ENCODE measurements at regions not wholly inside any gene's neighbourhood (a gene's known extent, or its start where the extent isn't known, plus 50 kb on each side); places are given as distances from the start of the nearest gene placed in this dataset.
A peak's percentile ranks its signal among the peaks of the same experiment; 100 is the strongest.

DNA sequence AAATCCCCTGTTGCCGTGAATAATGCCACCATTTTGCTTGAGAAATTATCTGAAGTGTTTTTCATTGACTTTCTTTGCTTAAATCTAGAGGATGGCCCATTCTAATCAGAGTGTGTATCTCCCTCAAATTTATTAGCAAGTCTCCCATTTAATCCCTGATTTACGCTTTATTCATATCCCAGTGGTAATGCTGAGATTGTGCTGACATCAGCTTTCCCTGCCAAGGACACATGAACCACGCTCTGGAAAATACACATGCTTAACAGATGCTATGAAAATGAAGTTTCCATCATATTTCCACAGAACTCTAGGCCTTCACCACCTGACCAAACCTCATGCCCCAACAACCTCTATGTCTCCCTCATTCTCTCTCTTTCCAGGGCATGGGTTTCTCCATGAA lies 545.4 kb downstream of the TUSC7 start:
- no peak for DNase-seq (ENCODE audit: low spot score)

DNA sequence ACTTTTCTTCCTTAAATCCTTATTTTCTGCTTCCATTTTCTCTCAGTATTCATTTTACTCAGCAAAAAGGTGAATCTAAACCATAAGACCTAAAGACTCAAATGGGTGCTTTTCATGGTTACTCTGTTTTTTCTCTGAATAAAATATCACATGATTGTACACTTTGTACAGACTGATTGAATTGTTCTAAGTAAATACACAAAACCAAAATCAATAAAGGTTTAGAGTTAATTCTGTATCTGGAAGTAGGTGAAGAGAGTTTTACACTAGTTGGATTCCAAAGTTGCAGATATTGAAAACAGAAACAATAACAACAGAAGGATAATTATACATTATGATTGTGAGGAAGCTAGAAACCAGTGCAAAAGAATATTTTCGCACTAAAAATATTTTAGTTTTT lies 546.2 kb downstream of the TUSC7 start:
- DNase-seq (ENCODE audit: low spot score): no peak

DNA sequence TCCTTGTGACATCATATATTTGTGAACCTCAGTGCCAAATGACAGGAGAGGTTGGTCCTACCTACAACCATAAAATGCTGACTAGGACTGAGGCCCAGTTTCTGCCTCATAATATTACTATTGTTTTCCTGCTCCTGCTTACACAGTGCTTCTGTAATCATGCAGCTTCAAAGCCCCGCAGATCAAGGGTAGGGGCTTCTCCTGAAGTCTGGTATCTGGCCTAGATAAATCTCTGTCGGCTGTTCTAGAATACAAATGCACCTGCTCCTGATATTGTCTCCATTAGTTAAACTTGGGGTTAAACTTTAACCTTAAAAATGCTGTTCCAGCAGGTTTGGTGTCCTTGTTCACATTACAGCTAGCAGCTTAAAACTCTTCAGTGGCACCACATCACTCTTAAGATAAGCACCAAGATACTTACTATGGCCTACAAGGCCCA lies 552.4 kb downstream of the TUSC7 start:
- DNase-seq (ENCODE audit: low spot score): no peak

DNA sequence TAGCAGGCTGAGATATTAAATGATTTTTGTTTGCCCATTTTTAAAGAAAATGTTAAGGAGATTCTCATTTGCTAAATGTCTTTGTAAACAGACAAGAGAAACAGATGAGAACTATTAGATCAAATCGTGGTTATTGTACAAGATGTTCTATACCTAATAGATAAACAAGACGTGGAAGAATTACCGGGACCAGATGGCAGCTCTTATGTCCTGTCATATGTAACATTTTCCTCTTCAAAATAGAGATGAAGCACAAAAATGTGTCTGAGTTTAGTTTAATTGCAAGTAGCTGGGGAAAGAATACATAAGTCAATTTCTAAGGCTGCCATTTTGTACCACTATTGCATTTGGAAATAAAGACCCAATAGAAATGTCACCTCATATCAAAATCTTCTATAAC lies 553.7 kb downstream of the TUSC7 start:
- no peak for DNase-seq (ENCODE audit: low spot score)

DNA sequence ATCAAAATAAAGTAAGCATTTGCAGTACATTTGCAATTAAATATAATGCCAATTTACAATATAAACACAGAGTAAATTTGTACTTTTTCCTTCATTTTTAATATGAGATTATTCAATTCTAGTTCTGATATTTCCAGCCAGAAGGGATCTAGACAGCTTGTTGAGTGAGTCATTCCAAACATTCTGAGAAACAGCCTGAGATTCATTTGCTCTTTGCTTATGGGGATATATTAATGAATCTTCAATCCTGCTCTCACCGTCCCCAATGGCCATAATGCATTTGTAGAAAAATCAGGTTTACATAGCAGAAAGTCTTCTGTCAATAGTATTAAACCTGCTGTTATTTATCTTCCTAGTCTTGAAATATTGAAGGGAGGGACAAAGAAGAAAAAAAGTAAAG lies 554.2 kb downstream of the TUSC7 start:
- DNase-seq (ENCODE audit: low spot score): no peak

DNA sequence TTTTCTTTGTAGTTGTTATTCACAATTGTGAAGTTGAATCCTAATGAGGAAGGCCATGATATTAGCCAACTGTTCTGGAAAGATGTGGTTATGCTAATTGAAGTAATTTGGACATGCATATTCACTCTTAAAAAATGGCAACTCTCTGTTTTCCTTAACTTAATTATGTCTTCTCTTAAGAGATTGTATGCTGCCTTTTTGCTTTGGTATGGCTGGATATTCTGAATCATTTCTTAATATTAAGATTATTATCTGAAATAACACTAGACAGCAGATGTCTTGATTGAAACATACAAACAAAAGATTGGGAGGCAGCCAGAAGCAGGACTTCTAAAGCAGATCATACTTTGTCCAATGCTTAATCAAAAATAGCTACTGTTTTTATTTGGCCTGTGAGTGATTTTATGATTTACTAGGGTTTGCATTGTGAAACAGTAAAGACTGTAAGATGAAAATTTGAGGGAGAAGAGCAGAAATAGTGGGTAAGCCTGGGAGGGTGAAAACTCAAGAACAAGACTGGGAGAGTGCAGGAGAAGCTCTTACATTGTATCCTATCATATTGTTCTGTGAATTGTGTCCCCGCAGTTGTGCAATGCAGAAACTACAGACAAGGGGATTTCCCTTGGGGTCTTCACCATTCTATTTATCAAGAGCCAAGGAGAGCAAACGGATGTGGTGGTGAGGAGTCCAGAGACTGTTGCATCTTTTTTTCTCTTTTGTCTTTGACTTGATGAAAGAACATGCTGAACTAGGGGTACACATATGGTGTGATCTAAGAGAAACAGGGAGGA lies 554.8 kb downstream of the TUSC7 start:
- no peak for DNase-seq (ENCODE audit: low spot score)

DNA sequence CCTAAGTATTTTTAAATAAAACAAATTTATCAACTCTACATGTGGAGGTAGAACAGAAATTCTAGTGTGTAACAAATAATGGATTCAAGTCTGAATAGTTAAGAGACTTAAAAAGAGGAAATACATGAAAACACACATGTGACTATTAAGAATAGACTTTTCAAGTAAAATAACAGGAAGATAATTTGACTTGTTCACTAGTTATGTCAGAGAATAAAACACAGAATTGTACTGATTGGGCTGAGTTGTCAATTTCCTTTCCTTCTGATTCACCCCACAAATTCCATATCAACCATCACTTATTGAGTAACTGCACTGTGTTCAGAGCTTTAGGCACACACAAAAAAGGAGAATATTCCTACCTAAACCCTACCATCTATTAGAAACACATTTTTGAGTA lies 557.2 kb downstream of the TUSC7 start:
- no peak for DNase-seq (ENCODE audit: low spot score)

DNA sequence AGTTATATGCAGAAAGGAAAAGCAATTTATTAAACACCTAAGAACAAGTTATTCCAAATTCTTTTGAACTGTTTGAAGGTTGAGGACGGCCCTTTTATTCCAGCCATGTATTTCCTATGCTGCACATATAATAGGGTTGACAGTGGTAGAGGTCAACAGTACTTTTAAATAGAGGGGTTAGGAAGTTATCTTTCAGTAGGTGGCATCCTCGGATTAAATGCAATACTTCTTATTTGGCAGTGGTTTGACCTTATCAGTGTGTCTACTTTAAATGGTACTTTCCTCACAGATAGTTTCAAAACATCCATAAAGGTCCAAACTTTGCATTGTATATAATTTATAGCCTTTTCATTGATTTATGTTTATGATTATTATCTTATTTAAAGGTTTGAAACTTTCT lies 558.7 kb downstream of the TUSC7 start:
- DNase-seq (ENCODE audit: low spot score): no peak

DNA sequence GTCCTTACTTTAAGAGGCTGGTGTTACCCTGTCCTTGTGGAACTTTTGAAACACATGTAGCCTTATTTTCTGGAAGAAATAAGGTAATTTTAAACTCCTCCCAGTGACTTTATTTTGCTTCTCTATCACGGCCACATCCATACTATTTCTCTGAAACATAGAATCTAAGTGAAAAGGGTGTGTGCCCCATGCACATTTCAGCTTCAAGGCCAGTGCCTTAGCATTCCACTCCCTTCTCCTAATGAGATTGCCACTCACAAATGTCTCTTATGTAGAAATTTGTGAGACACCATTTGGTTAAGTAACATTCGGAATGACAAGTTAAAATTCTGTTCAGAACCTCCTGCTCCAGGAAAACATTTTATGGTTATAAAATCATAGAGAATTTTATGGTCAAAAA lies 562.7 kb downstream of the TUSC7 start:
- DNase-seq (ENCODE audit: low spot score): no peak

DNA sequence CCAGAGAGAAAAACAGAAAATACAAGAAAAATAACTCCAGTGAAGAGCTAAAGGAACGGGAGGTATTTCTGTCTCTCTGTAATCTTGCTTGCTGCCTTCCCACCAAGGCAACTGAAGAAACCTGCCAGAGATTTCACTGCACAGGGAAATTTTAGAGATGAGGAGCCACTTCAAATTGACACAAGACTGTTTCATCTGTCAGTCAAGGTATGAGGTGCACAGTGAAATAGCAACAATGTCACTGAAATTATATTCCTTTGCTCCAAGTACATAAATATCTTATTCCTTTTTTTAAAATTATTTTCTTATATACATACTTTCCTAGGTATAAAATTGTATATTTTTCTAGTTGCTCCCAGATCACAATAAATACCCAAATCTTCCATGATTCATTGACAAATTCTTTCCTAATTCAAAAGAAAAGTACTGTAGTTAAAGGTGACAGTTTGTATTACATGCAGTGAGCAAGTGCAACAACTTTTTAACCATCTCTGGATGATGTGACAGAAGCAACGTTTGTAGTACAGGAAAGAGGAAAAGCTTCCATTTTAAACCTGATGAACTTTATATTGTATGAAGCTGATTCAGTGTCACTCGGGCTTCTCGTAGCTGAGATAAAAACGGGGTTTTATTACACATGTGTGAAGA lies 563.4 kb downstream of the TUSC7 start:
- no peak for DNase-seq (ENCODE audit: low spot score)

DNA sequence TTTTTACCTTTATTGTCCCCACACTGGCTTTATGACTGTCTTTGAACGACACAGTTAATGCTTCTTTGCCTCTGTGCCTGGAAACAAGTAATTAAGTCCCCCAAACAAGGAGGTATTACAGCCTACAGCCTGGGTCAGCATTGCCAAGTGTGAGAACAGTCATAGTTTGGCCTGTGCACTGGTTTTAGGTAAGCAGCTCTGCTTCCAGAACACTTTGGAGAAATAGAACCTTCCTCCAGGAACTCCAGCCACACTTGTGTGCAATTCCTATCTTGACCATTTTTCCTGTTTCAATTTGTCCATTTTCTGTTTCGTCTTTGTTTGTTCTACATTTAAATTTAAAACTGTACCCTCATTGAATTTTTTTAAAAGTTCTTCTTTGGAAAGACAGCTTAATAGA lies 568.2 kb downstream of the TUSC7 start:
- DNase-seq (ENCODE audit: low spot score): no peak

DNA sequence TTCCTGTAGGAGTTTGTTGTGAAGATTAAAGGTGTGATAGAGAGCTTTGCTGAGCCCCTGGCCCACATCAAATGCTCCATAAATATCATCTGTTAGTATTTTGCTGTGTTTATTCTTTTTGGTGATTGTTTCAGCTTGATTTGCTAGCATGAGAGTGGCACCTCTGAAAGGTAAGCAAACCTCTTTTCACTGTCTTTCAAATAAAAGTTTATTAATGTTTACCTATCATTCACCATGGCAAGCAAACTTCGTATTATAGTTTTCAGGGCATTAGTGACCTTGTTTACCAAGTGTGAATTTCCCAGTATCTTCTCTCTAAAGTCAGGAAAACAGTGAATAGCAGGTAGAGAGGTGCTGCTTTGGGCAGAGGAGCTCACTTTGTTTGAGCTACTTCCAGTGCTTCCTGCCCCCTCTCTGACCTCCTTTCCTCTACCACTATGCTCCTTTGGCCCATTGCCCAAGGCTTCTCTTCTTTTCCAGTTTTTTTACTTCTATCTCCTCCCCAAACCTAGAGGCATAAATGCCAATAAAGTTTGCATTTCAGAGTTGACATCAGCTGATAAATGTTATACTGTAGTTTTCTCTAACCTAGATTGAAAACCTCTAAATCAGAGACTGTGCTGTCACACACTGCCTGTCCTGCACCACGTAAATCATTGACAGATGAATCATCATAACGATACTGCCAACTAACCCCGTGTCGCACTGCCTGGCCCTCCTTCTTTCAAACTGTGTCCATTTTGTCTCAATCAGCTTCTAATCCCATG lies 569.0 kb downstream of the TUSC7 start:
- DNase-seq (ENCODE audit: low spot score): peak; percentile 87

DNA sequence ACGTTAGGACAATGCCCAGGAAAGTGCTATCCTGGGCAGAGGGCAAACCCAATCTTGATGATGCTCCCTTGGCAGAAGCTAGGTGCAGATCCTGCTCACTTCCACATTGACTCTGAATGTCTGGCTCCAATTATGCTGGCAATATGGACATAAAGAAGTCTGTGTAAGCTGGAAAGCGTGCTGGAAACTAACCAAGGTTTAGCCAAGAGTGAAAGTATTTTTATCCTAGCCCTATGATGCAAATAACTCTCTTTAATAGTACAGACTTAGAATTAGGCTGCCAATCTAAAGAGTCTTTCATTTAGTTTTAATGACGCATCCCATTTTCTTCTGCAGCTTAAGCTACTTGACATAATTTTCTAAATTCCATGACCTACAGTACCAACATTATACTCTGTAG lies 571.8 kb downstream of the TUSC7 start:
- peak; percentile 83 for DNase-seq (ENCODE audit: low spot score)

DNA sequence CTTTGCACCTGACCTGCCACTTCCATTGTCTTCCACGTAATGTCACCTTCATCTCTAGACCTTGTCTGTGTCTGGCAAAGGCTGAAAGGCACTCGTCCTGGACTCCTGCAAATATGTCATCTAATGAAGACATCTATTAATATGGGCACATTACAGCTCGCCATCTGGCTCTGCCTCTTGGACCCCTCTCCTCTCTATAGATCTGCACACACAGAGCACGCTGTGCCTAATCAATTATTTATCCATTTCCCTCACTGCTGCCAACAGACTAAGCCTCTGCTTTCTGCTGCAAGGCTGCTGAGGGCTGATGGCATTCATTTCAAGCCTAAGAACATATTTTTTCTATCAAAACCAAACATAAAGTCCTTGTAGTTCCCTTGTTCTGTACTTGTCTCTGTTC lies 573.0 kb downstream of the TUSC7 start:
- no peak for DNase-seq (ENCODE audit: low spot score)

DNA sequence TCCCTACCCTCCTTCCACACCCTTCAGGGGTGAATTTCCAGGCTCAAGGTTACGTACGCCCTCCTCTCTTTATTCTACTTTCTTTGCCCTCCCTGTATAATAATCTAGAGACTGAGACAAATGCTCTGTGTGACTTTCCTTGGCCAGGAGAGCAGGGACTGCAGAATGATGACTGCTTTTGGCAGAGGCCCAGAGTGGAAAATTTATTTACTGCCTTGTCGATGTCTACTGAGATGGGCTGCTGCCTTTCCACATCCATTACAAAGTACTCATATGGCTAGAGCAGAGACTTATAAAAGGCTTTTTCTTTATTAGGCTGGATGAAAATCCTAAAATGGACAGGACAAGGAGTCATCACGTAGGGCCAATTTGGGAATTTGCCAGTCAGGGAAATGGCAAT lies 576.2 kb downstream of the TUSC7 start:
- no peak for DNase-seq (ENCODE audit: low spot score)

DNA sequence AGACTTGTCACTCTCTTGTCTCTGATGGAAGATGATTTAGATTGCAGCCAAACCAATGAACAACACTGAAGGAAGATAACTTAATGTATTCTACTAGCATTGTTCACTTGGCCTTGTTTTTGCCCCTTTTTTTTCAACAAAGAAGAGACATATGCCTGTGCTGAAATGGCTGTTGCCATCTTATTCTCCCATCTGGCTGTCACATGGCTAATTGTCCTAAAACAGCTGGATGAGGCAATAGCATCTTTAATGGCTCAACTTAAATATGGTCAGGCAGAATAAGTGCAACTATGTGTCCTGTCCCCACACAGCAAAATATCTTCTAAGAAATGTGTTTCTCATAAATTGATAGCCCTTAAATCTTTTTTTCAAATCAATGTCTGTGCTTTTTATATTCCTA lies 576.9 kb downstream of the TUSC7 start:
- DNase-seq (ENCODE audit: low spot score): no peak

DNA sequence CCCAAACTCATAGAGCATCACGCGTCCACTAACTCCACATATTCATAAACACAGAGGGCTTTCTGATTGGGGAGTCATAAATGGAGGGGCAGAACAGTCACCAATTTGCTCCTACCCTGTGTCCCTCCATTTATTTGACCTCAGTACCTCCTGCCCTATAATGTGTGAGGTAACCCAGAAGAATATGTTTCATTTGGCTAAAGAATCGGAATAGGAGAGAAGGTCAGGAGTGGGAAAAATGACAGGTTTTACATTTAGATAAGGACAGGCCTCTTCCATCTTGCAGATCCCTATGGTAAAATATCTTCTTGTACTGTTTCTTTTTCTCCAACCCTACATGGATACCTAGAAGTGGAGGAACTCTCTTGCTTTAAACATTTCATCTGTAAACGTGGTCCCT lies 578.0 kb downstream of the TUSC7 start:
- DNase-seq (ENCODE audit: low spot score): no peak

DNA sequence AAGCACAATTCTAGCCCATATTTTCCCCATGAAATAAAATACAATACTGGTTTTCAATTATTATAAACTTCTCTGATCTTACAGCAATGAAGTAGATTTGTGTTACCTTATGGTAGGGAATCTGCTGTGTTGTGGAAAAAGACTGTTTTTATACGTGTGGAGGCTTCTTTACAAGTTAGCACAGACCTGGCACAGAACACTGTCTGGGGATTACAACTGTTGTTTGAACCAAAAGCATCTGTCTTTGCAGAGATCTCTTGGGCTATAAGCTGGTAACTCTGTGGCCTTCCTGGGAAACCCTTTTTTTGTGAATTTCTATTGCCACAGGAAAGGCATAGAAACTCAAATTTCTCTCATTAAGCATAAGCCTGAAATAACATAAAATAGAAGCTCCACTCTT lies 581.9 kb downstream of the TUSC7 start:
- no peak for DNase-seq (ENCODE audit: low spot score)

DNA sequence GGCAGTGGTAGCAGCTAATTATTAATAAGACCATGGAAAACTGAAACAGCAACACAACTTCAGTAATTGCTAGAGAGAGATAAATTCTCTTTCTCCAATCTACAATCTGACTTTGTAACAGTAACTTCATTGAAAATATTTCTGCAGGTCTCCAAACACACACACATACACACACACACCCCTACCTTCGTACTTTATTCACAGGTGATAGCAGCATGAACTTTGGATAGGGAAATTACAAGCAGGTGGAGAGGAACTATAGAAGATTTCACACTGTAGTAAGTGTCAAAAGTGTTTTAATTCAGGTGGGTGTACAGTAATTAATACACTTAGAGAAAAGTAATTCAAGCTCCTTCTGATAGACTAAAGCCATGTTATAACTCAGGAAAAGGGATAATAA lies 587.5 kb downstream of the TUSC7 start:
- no peak for DNase-seq (ENCODE audit: low spot score)

DNA sequence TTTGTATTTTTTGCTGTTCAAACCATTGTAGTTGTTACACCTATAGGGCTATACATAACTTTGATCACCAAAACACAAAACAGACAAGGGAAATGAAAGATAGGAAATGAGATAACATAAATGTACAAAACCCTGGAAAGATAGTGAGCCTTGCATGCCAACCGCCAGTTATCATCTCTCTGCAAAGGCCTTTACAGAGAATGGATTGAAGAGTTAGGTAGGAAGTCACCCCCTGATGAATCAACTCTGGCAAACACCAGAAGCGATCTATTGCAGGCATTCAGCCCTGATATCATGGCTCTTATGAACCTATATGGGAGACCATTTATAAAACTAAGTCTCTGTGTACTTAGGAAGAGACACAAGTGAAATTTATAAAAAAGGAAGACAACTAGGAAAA lies 588.0 kb downstream of the TUSC7 start:
- DNase-seq (ENCODE audit: low spot score): no peak

DNA sequence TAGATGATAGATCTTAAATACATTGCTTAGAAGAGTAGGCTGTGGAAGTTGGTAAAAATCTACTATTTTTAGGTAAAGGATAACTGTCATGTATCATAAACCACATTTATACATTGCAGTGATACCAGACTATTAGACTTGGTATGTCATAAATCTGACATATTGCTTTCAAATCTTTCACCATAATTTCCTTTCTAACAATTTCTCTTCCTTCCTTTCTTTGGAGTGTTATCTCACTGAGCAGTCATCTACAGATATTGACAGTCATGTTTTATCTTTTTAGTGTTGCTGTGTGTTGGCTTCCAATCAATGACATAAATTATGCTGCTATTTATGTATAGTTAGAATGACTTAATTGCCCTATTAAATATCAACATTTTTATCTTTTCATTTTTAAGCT lies 588.7 kb downstream of the TUSC7 start:
- DNase-seq (ENCODE audit: low spot score): no peak

DNA sequence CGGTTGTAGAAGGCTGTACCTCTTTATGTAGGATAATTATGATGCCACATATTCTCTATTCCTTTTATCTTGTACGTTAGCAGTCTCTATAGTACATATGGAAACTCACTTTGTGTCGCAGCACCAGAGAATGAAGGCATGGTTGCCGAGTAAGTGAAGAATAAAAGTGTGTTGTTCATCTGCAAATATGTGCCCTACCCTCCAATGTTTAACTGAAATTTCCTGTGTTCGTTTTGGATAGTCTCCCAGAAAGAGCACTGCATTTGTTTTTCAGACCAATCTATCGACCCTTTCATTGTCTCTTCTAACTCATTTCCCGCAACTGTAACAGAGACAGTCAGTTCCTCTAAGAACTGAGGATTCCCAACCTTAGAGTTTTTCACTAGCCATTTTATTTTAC lies 592.8 kb downstream of the TUSC7 start:
- no peak for DNase-seq (ENCODE audit: low spot score)

DNA sequence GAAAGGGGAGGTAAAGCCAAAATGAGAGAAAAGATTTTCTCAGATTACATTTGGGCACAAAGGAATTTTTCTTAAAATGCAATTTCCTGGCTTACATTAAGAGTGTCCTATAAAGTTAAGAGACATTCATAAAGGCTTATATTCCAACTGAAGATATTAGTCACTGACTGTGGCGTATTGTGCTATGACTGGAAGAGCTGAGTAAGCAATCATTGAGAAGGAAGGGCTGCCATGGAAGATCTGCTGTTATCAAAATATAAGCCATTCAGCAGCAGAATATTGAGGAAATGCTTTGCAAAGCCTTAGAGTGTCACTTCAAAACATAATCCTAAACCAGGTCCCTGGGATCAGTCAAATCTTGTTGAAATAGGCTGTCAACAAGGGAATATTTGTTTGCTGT lies 593.9 kb downstream of the TUSC7 start:
- DNase-seq (ENCODE audit: low spot score): peak; percentile 32

Measured in COLO829 (cell line).